IMR-90 (cell line): ENCODE measurements at regions not wholly inside any gene's neighbourhood (a gene's known extent, or its start where the extent isn't known, plus 50 kb on each side); places are given as distances from the start of the nearest gene placed in this dataset.

Experiments
- FOS ChIP-seq: fragments of 150-350 bp; IDR thresholded peaks from 2 replicates; pipeline ENCODE4 v1.6.1; 2016; ENCODE audit warnings: low read depth, low read length
- MAFK ChIP-seq: IDR thresholded peaks from 2 replicates; pipeline ENCODE4 v1.6.1; 2012; ENCODE audit warnings: low read depth, low read length, improper control_type of control experiment
- MAZ ChIP-seq: IDR thresholded peaks from 2 replicates; pipeline ENCODE4 v1.6.1; 2012; ENCODE audit warnings: low read depth, mild to moderate bottlenecking, low read length, improper control_type of control experiment, moderate library complexity, borderline replicate concordance
- MXI1 ChIP-seq: IDR thresholded peaks from 2 replicates; pipeline ENCODE4 v1.6.1; 2012; ENCODE audit warnings: low read depth, mild to moderate bottlenecking, low read length, moderate library complexity, borderline replicate concordance
- POLR2A ChIP-seq: IDR thresholded peaks from 2 replicates; pipeline ENCODE4 v1.6.1; 2012; ENCODE audit warnings: mild to moderate bottlenecking, low read depth, low read length
- RAD21 ChIP-seq: IDR thresholded peaks from 2 replicates; pipeline ENCODE4 v1.6.1; 2012; ENCODE audit warnings: low read length, improper control_type of control experiment
- SMC3 ChIP-seq: fragments of 150-350 bp; IDR thresholded peaks from 2 replicates; pipeline ENCODE4 v1.6.1; 2016; ENCODE audit warnings: low read depth, mild to moderate bottlenecking, antibody characterized with exemption, low read length, moderate library complexity
- TF ChIP-seq, protein P1 (sequence below): conservative IDR thresholded peaks from 2 replicates; pipeline ENCODE4 v1.5.1; 2012; ENCODE audit warnings: mild to moderate bottlenecking, low read depth, low read length, improper control_type of control experiment
- TF ChIP-seq, protein P2 (sequence below): fragments of 150-350 bp; IDR thresholded peaks from 2 replicates; pipeline ENCODE4 v1.6.1; 2016; ENCODE audit warnings: low read depth, mild to moderate bottlenecking, low read length, moderate library complexity, borderline replicate concordance

DNA sequence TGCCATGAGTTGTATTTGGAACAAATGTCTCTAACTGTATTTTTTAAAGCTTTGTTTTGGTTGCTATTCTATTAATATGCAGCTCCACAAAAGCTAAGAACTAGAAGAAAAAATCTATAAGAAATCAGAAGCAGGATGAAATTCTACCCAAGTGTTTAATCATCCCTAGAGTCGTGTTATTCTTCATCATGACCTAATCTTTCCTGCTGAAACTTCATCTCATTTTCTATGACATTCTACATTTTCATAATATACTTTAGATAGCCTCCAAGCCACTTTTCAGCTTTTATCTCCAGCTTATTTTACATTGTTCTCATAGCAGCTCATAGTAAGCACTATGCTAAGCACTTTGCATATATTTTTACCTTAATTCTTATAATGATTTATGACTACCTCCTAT, 302.8 kb downstream of the FOXO1 start:
- TF ChIP-seq SMC3 (no peak), POLR2A (no peak), MAFK (no peak), FOS (no peak), RAD21 (no peak), MXI1 (no peak), MAZ (no peak)
- TF ChIP-seq, protein P1, sequence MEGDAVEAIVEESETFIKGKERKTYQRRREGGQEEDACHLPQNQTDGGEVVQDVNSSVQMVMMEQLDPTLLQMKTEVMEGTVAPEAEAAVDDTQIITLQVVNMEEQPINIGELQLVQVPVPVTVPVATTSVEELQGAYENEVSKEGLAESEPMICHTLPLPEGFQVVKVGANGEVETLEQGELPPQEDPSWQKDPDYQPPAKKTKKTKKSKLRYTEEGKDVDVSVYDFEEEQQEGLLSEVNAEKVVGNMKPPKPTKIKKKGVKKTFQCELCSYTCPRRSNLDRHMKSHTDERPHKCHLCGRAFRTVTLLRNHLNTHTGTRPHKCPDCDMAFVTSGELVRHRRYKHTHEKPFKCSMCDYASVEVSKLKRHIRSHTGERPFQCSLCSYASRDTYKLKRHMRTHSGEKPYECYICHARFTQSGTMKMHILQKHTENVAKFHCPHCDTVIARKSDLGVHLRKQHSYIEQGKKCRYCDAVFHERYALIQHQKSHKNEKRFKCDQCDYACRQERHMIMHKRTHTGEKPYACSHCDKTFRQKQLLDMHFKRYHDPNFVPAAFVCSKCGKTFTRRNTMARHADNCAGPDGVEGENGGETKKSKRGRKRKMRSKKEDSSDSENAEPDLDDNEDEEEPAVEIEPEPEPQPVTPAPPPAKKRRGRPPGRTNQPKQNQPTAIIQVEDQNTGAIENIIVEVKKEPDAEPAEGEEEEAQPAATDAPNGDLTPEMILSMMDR, result no peak
- TF ChIP-seq, protein P2, sequence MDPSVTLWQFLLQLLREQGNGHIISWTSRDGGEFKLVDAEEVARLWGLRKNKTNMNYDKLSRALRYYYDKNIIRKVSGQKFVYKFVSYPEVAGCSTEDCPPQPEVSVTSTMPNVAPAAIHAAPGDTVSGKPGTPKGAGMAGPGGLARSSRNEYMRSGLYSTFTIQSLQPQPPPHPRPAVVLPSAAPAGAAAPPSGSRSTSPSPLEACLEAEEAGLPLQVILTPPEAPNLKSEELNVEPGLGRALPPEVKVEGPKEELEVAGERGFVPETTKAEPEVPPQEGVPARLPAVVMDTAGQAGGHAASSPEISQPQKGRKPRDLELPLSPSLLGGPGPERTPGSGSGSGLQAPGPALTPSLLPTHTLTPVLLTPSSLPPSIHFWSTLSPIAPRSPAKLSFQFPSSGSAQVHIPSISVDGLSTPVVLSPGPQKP, result no peak
